UCSD-AML1 (cell line): ENCODE measurements at regions not wholly inside any gene's neighbourhood (a gene's known extent, or its start where the extent isn't known, plus 50 kb on each side); places are given as distances from the start of the nearest gene placed in this dataset.
"Not testable (repeated sequence)": the region's sequence is repeated elsewhere in the genome, so short reads cannot be mapped to it uniquely, and the experiment has no call there.

Experiments used
- DNase-seq: peaks from one replicate; lab custom pipeline; 2025; ENCODE audit not compliant: unreplicated experiment; lab: John Stamatoyannopoulos, UW

GRCh38 chr1:91207691-91208090, 185.9 kb upstream of the ZNF644 start:
- not testable (repeated sequence) for DNase-seq

GRCh38 chr1:91204150-91204549, 182.3 kb upstream of the ZNF644 start:
- not testable (repeated sequence) for DNase-seq

GRCh38 chr1:91201694-91202093, 179.9 kb upstream of the ZNF644 start:
- no peak for DNase-seq

- no peak for DNase-seq
Observed at GRCh38 chr1:91201176-91201575, 179.3 kb upstream of the ZNF644 start.

- DNase-seq, result no peak
Observed at GRCh38 chr1:91200675-91201074, 178.8 kb upstream of the ZNF644 start.

- DNase-seq, result no peak
Observed at GRCh38 chr1:91199988-91200387, 178.2 kb upstream of the ZNF644 start.

DNA sequence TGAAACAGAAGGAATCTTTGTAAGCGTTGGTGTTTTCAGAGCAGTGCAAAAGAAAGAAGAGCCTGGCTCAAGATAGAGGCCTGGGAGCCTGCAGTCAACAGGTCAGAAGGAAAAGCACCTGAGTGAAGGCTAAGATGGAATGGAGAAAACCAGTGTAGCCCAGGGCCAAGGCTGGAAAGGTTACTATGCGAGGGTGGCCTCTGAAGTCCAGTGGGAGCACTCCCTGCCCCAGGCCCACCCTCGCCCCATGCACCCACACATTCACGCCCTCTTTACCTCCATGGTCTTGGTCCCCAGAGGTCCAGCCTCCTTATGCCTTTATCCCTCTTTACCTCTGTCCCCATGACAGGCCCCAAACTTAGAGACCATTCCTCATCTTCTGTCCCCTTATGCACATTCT, 169.2 kb upstream of the ZNF644 start:
- DNase-seq, result no peak

DNA sequence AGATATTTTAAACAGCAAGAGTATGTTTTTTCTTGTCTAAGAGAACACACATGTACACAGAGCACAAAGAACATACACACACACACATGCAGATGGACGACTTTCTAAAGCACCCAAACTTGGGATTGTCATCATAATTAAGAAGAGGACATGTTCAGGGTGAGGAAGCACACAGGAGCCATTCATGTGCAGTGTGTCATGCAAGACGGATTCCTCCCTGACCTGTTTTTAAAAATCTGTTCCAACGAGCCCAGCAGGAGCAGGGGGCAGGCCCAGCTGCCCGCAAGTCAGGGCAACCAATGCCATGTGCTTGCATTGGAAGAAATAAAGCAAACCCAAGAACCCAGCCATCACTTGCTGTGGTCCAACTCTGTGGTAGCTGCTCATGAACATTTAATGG, 167.3 kb upstream of the ZNF644 start:
- DNase-seq, result no peak

DNA sequence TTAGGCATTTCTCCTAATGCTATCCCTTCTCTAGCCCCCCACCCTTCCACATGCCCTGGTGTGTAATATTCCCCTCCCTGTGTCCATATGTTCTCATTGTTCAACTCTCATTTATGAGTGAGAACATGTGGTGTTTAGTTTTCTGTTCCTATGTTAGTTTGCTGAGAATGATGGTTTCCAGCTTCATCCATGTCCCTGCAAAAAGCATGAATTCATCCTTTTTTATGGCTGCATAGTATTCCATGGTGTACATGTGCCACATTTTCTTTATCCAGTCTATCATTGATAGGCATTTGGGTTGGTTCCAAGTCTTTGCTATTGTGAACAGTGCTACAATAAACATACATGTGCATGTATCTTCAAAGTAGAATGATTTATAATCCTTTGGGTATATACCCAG, 161.0 kb upstream of the ZNF644 start:
- not testable (repeated sequence) for DNase-seq

DNA sequence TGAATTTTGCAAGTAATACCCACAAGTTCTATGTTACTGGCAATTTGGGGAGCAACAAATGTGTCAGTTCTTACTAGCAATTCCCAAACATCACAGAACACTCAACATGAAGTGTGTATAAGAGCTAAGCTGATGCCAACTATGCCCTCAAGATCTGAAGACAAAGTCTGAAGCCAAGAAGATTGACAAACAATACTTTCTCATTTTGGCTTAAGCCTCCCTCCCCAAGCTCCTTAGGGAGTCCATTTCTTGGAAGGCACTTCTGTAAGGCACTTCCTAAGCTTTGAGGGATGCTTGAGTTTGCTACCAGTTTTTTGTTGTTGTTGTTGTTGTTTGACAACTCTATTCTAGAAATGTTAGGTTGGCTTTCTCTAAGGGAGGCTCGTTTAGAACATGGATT, 154.4 kb upstream of the ZNF644 start:
- DNase-seq, result no peak

- DNase-seq, result no peak
Observed at GRCh38 chr1:91174734-91175133, 152.9 kb upstream of the ZNF644 start.

DNA sequence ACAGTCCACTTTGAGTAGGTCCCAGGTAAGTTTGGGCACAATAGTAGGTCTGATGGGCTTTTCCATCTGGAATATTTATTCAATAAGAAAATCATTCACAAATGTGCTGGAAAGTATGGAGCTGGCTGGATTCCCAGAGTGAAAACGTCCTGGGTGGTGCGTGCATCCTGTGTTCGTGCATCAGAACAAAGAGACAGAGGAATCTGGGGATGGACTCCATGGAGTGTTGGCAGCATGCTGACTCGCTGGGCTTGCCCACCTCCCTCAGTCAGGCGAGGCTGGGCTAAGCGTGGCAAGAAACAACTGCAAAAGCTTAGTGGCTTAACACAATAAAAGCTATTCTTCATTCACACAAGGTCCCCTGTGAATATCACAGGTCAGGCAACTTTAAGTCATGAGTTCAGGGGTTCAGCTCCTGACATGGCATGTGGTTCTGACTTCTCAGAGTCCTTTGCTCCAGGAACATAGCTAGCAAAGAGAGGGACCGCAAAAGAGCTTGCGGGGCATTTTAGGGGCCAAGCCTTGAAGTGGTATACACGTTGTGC, 151.6 kb upstream of the ZNF644 start:
- no peak for DNase-seq

- DNase-seq, result no peak
Observed at GRCh38 chr1:91172541-91172940, 150.7 kb upstream of the ZNF644 start.

DNA sequence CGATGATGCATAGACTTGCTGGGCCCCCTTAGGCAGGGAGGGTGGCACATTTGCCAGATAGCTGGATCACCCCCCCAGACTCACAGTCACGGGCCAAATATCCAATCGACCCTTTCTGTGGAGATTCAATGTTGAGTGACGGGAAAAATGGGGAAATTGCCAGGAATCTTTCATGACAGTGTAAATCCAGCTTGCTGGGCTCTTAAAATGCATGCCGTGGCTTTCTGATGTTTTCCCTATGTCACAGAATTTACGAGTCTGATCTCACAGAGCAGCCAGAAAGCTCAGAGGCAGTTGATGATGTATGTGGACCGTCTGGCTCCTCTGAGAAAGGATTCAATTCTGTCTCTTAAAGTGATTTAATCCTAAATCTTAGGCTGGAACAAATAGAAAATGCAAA, 150.1 kb upstream of the ZNF644 start:
- no peak for DNase-seq

- DNase-seq, result no peak
Observed at GRCh38 chr1:91170571-91170970, 148.7 kb upstream of the ZNF644 start.

DNA sequence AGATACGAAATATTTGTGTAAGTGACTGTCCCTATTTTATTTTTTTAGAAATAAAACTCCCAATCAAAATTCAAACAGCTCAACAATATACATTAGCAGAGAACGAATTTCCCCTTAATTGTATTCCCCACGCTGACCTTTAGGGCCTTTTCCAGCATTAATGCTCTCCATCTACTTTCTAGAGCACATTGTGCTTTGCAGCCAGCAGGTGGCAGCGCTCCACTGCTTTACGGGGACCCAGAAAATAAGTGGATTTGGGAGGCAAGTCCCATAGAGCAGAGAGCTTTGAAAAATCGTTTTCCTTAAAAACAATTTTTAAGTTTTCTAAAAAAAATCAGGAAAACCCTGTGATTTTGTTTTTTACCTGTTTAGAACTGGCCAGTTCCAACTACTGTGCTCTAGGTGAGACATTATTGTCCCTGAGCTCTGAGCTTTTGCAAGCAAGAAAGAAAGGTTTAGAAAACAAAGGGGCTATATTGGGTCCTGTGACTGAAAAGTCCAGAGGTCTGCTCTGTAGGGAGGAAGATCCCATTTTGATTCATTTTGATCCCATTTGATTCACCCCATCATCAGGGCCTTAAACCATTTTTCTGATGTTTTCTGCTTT, 144.4 kb upstream of the ZNF644 start:
- peak; percentile 47 for DNase-seq

- peak; percentile 72 for DNase-seq
Observed at GRCh38 chr1:91165033-91165654, 143.3 kb upstream of the ZNF644 start.

GRCh38 chr1:91162613-91163012, 140.8 kb upstream of the ZNF644 start:
- DNase-seq, result no peak

DNA sequence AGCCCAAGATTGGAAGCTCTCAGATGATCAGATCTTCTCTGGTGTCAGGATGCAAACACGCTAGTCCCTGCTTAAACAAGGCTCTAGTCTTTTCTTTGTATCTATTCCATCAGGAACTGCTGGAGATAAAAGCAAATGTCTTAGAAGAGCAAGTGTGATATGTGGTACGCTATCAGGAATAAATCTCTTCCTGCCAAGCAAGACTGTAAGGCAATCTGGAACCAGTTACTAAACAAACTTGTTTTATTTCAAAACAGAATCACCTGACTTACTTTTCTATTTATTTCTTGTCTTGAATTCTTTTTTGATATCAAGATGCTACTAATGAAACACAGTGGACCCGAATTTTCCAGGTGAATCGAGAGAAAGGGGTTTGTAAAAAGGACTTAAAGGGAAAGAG, 139.9 kb upstream of the ZNF644 start:
- no peak for DNase-seq

DNA sequence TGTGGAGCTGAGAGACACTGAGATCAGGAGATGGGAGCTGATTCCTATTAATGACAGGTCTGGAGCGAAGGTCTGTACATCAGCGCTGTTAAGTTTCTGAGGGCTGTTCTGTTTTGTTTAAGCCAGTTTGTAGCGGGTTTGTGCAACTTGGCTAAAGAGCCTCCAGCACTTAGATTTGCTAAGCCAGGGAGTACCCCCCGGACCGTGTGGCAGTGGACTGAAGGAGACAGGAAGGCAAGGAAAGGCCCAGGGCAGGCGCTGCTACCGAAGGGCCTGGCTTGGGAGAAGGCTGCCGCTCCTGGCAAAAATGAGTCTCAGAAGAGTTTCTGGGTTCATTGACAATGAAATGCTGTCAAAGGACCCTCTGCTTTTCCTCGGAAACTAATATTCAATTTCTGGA, 139.3 kb upstream of the ZNF644 start:
- no peak for DNase-seq

GRCh38 chr1:91160363-91161075, 138.7 kb upstream of the ZNF644 start:
- DNase-seq, result no peak

- DNase-seq, result no peak
Observed at GRCh38 chr1:91153341-91153740, 131.5 kb upstream of the ZNF644 start.
